ENCODE measurements at regions not wholly inside any gene's neighbourhood (a gene's known extent, or its start where the extent isn't known, plus 50 kb on each side); places are given as distances from the start of the nearest gene placed in this dataset.
A peak's percentile ranks its signal among the peaks of the same experiment; 100 is the strongest.

DNA sequence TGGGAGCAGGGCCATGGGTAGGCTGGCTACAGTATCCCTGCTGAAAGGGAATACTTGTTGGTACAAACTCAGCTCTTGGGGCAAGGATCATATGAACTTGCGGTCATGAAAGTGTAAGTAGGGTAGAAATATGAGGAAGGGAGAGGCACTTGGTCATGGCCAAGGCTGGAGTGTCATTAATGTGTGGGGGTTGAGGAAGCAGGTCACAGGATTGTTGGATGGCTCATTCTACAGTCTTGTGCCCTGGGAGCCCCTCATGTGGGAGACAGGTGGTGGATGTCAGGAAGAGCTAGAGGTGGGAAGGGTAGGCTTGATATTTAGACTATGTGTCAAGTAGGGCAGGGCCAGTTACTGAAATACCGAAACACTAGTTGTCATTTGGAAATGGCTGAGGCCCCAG, 95.5 kb downstream of the RRM1 start:
- no peaks in the 10 kb centered on the region for H3K9me3 Mint-ChIP-seq
- H3K4me3 Mint-ChIP-seq = no peak overlapping the region
- no peaks in the 10 kb centered on the region for H3K36me3 Mint-ChIP-seq (ENCODE audit: low read depth)
- peak; percentile 50 for DNase-seq
- H3K4me1 Mint-ChIP-seq = peaks cover 8% of the 10 kb centered on the region
- intact Hi-C loops (cut with micrococcal nuclease) = no loop called here
- no peak overlapping the region for H3K27ac Mint-ChIP-seq
- H3K27me3 Mint-ChIP-seq = peaks cover 9% of the 10 kb centered on the region
